HFFc6 (cell line): ENCODE measurements at regions not wholly inside any gene's neighbourhood (a gene's known extent, or its start where the extent isn't known, plus 50 kb on each side); places are given as distances from the start of the nearest gene placed in this dataset.

ENCODE experiments used
- DNase-seq: peaks from one replicate; pipeline ENCODE4 v3.0.0-alpha.2; 2018
- H3K27ac Mint-ChIP-seq: 2 replicates; pipeline ENCODE4 v1.8.0; 2020; ENCODE audit warnings: mild to moderate bottlenecking, mixed read lengths
- H3K27me3 Mint-ChIP-seq: 2 replicates; pipeline ENCODE4 v1.8.0; 2021; ENCODE audit warnings: mild to moderate bottlenecking, moderate library complexity, mixed read lengths; ENCODE audit not compliant: insufficient read depth
- H3K36me3 Mint-ChIP-seq: 2 replicates; pipeline ENCODE4 v1.8.0; 2021; ENCODE audit warnings: low read depth, mixed read lengths
- H3K4me1 Mint-ChIP-seq: 2 replicates; pipeline ENCODE4 v1.8.0; 2020; ENCODE audit warnings: low read depth, mixed read lengths
- H3K4me3 Mint-ChIP-seq: 2 replicates; pipeline ENCODE4 v1.8.0; 2020; ENCODE audit warnings: mild to moderate bottlenecking, moderate library complexity, mixed read lengths
- H3K9me3 Mint-ChIP-seq: 2 replicates; pipeline ENCODE4 v1.8.0; 2020; ENCODE audit warnings: mild to moderate bottlenecking, mixed read lengths
- CTCF ChIP-seq: fragments of 200-600 bp; sonication (generic); IDR thresholded peaks from 2 replicates; pipeline ENCODE4 v1.5.0; 2021; ENCODE audit warnings: antibody characterized with exemption, mild to moderate bottlenecking

- Mint-ChIP-seq H3K4me1 (no peaks in the 10 kb centered on the region), H3K27me3 (no peaks in the 10 kb centered on the region), H3K36me3 (no peaks in the 10 kb centered on the region; the same call in 1 of the 2 replicates), H3K27ac (no peak overlapping the region), H3K9me3 (peaks cover 10% of the 10 kb centered on the region), H3K4me3 (no peak overlapping the region)
- no peak for TF ChIP-seq CTCF
- DNase-seq, result no peak
Observed at GRCh38 chr9:80932181-80932580, 757.2 kb downstream of the TLE1 start.

GRCh38 chr9:80931163-80931562, 758.2 kb downstream of the TLE1 start:
- Mint-ChIP-seq H3K27me3 (no peaks in the 10 kb centered on the region), H3K36me3 (no peaks in the 10 kb centered on the region; the same call in 1 of the 2 replicates), H3K4me1 (no peaks in the 10 kb centered on the region), H3K9me3 (peaks cover 10% of the 10 kb centered on the region), H3K27ac (no peak overlapping the region), H3K4me3 (no peak overlapping the region)
- DNase-seq, result no peak
- no peak for TF ChIP-seq CTCF

- DNase-seq, result no peak
- Mint-ChIP-seq H3K4me1 (no peaks in the 10 kb centered on the region), H3K4me3 (no peak overlapping the region), H3K27ac (no peak overlapping the region), H3K27me3 (no peaks in the 10 kb centered on the region), H3K36me3 (no peaks in the 10 kb centered on the region), H3K9me3 (peaks cover 9% of the 10 kb centered on the region)
- TF ChIP-seq CTCF, result no peak
Observed at GRCh38 chr9:80928697-80929096, 760.6 kb downstream of the TLE1 start.

- Mint-ChIP-seq H3K9me3 (peaks cover 16% of the 10 kb centered on the region), H3K4me3 (no peak overlapping the region), H3K27ac (no peak overlapping the region), H3K36me3 (no peaks in the 10 kb centered on the region), H3K27me3 (no peaks in the 10 kb centered on the region), H3K4me1 (no peaks in the 10 kb centered on the region)
- DNase-seq, result no peak
- TF ChIP-seq CTCF, result no peak
Observed at GRCh38 chr9:80926611-80927010, 762.7 kb downstream of the TLE1 start.

- no peak for TF ChIP-seq CTCF
- no peak for DNase-seq
- Mint-ChIP-seq H3K4me3 (no peak overlapping the region), H3K27ac (no peak overlapping the region), H3K4me1 (no peaks in the 10 kb centered on the region), H3K36me3 (no peaks in the 10 kb centered on the region), H3K9me3 (peaks cover 21% of the 10 kb centered on the region), H3K27me3 (no peaks in the 10 kb centered on the region)
Observed at GRCh38 chr9:80922544-80922943, 766.8 kb downstream of the TLE1 start.

GRCh38 chr9:80906728-80907127, 782.6 kb downstream of the TLE1 start:
- Mint-ChIP-seq H3K4me1 (no peaks in the 10 kb centered on the region), H3K27ac (no peak overlapping the region), H3K9me3 (peaks cover 4% of the 10 kb centered on the region), H3K4me3 (no peak overlapping the region), H3K27me3 (no peaks in the 10 kb centered on the region; the same call in 1 of the 2 replicates), H3K36me3 (no peaks in the 10 kb centered on the region)
- TF ChIP-seq CTCF, result no peak
- no peak for DNase-seq
